Brain microvascular endothelial cell (primary cell): ENCODE measurements at regions not wholly inside any gene's neighbourhood (a gene's known extent, or its start where the extent isn't known, plus 50 kb on each side); places are given as distances from the start of the nearest gene placed in this dataset.
A peak's percentile ranks its signal among the peaks of the same experiment; 100 is the strongest.

Experiments used
- DNase-seq: peaks from one replicate; pipeline ENCODE4 v3.0.0-alpha.2; 2020
- H3K27ac ChIP-seq: fragments of 250-450 bp; sonication (Bioruptor Pico); 2 replicates; pipeline ENCODE4 v1.5.1; 2020; ENCODE audit warnings: mild to moderate bottlenecking, moderate library complexity
- H3K27me3 ChIP-seq: fragments of 250-450 bp; sonication (Bioruptor Pico); replicated peaks from 2 replicates; pipeline ENCODE4 v1.5.1; 2020; ENCODE audit warnings: mild to moderate bottlenecking
- H3K36me3 ChIP-seq: fragments of 250-450 bp; sonication (Bioruptor Pico); replicated peaks from 2 replicates; pipeline ENCODE4 v1.5.1; 2020; ENCODE audit warnings: mild to moderate bottlenecking
- H3K4me3 ChIP-seq: 2 replicates; pipeline ENCODE4 v1.5.1; 2011; ENCODE audit warnings: low read depth, mild to moderate bottlenecking, control low read depth, low read length, moderate library complexity
- CTCF ChIP-seq: IDR thresholded peaks from 2 replicates; pipeline ENCODE4 v1.5.1; 2011; ENCODE audit warnings: low read depth, mild to moderate bottlenecking, moderate library complexity, low read length, control low read depth, inconsistent platforms; ENCODE audit errors: missing control alignments
- in situ Hi-C: cut with HindIII; loops from 2 replicates; pipeline ENCODE4 v1.10.0; 2017; ENCODE audit warnings: low sequenced_read_pairs, low pct_ligation_motif_present

DNA sequence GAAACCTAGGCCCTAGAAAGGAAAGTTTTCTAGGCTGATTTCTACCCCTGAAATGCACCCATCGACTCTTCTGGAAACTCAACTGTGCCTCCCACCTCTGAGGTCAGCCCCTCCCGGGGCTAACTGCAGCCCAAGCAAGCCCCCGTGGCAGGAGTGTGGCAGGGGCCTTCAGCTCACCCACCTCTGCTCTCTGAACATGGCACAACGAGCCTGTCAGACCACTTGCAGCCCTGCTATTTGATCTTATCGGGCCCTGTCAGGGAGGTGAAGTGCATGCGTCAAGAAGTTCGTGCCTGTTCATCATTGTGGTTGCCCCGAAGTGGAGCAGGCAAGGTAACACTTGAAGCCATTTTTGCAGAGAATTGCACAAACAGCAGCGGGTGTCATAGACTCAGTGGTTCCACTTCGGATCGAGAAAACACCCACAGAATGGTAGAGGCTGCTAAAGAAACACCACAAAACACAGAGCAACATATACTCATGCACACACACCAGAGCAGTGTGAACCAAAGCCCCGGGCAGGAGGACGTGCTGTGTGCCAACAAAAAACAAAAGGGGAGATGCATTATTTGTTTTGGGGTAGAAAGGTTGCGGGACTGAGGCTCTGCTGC lies 262.7 kb downstream of the ETS1 start:
- H3K4me3 ChIP-seq: no peak overlapping the region
- no peak for TF ChIP-seq CTCF
- H3K27me3 ChIP-seq: no peaks in the 10 kb centered on the region
- in situ Hi-C loops: no loop called here
- no peak overlapping the region for H3K27ac ChIP-seq
- DNase-seq: no peak
- no peaks in the 10 kb centered on the region for H3K36me3 ChIP-seq

DNA sequence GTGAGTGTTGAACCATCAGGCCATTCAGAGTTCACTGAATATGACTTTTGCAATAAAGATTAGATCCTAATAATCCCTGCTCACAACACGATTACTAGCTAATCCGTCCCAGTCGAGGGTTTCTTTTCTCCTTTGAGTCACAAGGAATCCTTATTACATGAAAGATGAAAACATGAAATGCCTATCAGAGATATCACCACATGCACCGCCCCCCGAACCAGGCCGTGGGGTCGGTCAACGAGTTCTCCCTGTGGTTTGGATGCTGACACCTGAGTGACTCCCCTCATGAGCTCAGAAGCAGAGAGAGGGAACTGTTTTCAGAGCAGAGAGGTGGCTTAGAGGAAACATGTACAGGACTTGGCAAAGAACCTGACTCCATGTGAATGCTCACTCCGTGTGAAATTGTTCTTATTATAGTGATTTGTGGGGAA lies 263.3 kb downstream of the ETS1 start:
- TF ChIP-seq CTCF: no peak
- Histone ChIP-seq H3K27me3 (no peaks in the 10 kb centered on the region), H3K27ac (no peak overlapping the region), H3K4me3 (no peak overlapping the region), H3K36me3 (no peaks in the 10 kb centered on the region)
- in situ Hi-C loops: no loop called here
- DNase-seq: no peak

DNA sequence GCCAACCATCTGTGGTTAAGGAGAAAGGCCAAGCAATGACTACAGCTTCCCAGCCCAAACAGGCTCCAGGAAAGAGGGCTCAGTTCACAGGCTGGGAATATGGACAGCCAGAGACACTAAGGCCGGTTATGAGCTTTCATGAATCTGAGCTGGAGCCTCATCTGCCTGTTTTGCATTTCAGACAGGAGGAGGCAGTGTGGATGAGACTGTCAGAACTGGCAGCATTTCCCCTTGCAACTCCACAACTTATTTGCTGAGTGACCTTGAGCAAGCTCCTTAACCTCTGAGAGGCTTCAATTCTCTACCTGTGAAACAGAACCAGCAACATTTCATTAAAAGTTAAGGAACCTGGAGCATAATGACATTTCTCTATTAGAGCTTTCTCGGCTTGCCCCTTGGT lies 264.0 kb downstream of the ETS1 start:
- in situ Hi-C loops: no loop called here
- peak; percentile 25 for DNase-seq
- peak; percentile 66 for TF ChIP-seq CTCF
- H3K4me3 ChIP-seq: no peak overlapping the region
- H3K36me3 ChIP-seq: no peaks in the 10 kb centered on the region
- no peak overlapping the region for H3K27ac ChIP-seq
- H3K27me3 ChIP-seq: no peaks in the 10 kb centered on the region

DNA sequence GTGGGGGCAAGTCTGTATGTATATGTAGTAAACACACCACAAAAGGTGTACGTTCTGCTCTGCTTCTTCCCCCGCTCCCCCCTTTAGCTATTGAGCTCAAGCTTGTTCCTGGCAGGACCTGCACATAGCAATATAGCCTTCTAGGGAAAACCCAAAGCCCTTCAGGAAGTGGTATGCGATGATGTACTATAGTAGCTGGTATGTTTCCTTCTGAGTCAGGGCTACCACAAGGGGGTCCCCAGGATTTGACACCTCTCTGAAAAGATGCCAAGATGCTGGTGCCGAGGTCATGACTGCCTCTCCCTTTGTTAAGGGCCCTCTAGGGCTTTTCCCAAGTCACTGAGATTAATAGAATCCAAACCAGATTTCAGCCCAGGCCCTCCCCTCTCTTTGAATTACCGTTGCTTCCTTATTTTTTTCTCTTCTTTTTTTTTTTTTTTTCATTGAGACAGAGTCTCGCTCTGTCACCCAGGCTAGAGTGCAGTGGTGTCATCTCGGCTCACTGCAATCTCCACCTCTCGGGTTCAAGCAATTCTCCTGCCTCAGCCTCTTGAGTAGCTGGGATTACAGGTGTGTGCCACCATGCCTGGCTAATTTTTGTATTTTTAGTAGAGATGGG lies 268.4 kb downstream of the ETS1 start:
- Histone ChIP-seq H3K4me3 (no peak overlapping the region), H3K27me3 (no peaks in the 10 kb centered on the region), H3K27ac (no peak overlapping the region), H3K36me3 (no peaks in the 10 kb centered on the region)
- DNase-seq: peak; percentile 31
- in situ Hi-C loops: no loop called here
- no peak for TF ChIP-seq CTCF

- in situ Hi-C loops: no loop called here
- H3K4me3 ChIP-seq: no peak overlapping the region
- no peak for DNase-seq
- H3K27me3 ChIP-seq: no peaks in the 10 kb centered on the region
- no peak overlapping the region for H3K27ac ChIP-seq
- TF ChIP-seq CTCF: no peak
- H3K36me3 ChIP-seq: no peaks in the 10 kb centered on the region
Observed at GRCh38 chr11:128316541-128317227, 270.7 kb downstream of the ETS1 start.

GRCh38 chr11:128315933-128316332 lies 271.4 kb downstream of the ETS1 start:
- no peak overlapping the region for H3K4me3 ChIP-seq
- no peak for DNase-seq
- TF ChIP-seq CTCF: no peak
- in situ Hi-C loops: no loop called here
- H3K36me3 ChIP-seq: no peaks in the 10 kb centered on the region
- no peak overlapping the region for H3K27ac ChIP-seq
- no peaks in the 10 kb centered on the region for H3K27me3 ChIP-seq
